Spleen (tissue), 7 donors: ENCODE measurements at regions not wholly inside any gene's neighbourhood (a gene's known extent, or its start where the extent isn't known, plus 50 kb on each side); places are given as distances from the start of the nearest gene placed in this dataset.

ENCODE experiments used
- CTCF ChIP-seq, 11 experiments: fragments of 200-600 bp in 7 of 11; fragments of 450-650 bp in 4 of 11; sonication (generic) in 4 of 11; IDR thresholded peaks in 8 of 11; conservative IDR thresholded peaks in 3 of 11; 1 replicate in 7 of 11; 2 replicates in 4 of 11; pipeline versions ENCODE4 v1.4.0 to v1.8.0; 2016 to 2021; ENCODE audit warnings: antibody characterized with exemption in 11 of 11, inconsistent platforms in 4 of 11, mild to moderate bottlenecking in 1 of 11
- POLR2A ChIP-seq, 3 donors: fragments of 450-650 bp; IDR thresholded peaks; one replicate each; pipeline ENCODE4 v1.5.1; 2017; ENCODE audit warnings: antibody characterized with exemption in 3 of 3, mild to moderate bottlenecking in 1 of 3
- donor health status: DM: no; HTN: no; CAD: no; lungs with moderate emphysema.
- donor health status: DM: no; HTN: no; CAD: no.
- donor health status: DM: no; HTN: no; CAD: no.

- TF ChIP-seq CTCF (IDR thresholded peaks at IDR 0.05 in 8 of 11, conservative IDR thresholded peaks at IDR 0.05 in 3 of 11) = no peak
- TF ChIP-seq POLR2A (IDR thresholded peaks at IDR 0.05) = no peak
These were observed 1397.5 kb downstream of the PCDH7 start for GRCh38 chr4:32117693-32118092.
